Fibroblast of skin of right quadriceps (primary cell): ENCODE measurements at regions not wholly inside any gene's neighbourhood (a gene's known extent, or its start where the extent isn't known, plus 50 kb on each side); places are given as distances from the start of the nearest gene placed in this dataset.
"Not testable (repeated sequence)": the region's sequence is repeated elsewhere in the genome, so short reads cannot be mapped to it uniquely, and the experiment has no call there.

ENCODE experiments used
- DNase-seq: peaks from one replicate; pipeline ENCODE4 v3.0.0-alpha.2; 2013

DNA sequence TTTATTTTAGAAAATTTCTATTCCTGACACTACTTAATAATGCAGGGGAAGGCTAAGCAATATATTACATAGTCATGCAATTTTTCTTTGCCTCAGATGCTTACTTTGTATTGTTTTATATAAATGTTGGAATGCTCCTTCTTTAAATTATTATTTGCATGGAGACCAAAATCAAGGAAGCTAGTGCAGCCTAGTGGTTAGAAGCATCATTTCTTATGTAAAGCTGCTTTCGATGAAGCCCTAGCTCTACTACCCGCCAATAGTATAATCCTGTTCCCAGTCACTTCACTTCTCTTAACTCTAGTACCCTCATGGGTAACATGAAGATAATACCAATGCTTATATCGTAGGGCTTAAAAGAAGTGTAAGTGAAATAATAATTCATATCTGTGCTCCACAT, 198.9 kb downstream of the LRATD1 start:
- DNase-seq = no peak

DNA sequence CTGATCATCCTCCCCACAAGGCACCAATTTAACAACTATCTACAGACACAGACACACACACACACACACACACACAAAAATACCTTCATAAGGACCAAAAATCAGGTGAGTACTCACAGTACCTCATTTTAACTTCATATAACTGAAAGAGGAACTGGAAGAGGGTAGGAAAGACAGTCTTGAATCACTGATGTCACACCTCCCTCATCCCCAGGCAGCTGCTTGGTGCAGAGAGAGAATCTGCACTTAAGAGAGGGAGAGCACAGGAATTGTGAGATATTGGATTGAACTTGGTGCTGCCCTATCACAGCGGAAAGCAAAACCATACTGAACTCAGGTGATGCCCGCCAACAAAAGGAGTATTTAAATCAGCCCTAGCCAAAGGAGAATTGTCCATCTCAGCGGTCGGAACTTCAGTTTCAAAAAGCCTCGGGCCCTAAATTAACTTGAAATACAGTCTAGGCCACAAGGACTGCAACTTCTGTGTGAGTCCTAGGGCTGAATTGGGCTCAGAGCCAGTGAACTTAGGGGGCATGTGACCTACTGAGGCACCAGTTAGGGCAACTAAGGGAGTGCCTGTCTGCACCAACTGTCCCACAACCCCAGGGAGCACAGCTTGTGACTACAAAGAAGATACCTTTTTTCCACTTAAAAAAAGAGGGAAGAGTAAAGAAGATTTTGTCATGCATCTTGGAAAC, 211.1 kb downstream of the LRATD1 start:
- DNase-seq = no peak

DNA sequence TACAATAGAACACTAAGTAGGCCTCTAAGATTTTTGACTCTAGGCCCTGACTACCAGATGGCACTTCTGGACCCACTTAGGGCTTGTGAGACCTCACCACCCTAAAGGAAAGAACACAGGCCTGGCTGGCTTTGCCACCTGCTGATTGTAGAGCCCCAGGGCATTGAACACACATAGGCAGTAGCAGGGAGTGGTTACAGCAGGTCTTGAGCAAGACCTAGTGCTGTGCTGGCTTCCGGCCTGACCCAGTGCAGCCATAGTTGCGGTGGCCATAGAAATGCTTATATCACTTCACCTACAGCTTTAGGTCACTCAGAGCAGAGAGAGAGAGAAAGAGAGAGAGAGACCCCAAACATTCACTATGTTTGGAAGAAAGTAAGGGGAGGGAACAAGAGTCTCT, 223.2 kb downstream of the LRATD1 start:
- DNase-seq = no peak

DNA sequence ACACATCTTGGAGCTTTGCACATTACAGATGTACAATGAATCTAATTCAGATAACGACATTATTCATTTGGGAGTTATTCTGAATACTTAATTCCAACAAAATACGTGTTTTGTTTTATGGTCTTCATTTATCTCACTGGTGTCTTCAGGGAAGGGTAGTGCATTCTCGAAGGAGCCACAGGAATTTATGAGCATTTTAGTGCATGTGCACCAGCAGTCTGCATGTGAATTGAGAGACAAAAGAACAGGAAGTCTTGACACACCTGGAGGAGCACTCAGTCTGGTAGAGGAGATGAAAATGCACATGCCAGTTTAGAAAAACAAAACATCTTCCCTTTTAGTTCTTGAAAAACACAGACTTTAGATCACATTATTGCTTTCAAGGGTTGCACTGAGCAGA, 228.7 kb downstream of the LRATD1 start:
- DNase-seq = no peak

DNA sequence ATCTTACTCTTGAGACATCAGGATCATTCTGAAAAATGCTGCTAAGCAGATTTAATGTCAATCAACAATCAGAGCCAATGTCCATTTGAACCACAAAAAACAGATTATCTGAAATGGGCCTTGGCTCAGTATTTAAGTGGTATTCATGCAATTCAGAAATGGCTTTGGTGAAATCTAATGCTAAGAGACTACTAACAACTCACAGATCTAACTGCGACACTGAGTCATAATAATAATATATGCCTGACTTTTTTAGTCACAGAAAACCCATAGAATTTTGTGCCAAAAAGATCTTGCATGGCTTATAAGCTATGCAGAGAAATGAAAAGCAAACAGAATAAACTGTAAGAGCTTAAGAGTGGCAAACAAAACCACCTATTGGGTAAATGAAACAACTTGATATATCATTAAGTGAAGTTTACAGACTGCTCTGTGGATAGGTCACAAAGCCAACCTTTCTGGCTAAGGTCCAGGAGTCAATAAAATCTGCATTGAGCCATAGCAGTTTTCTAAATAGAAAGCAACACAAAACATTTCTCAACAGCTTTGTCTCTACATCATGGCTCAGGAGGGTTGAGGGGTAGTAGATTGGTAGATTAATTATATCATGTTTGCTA, 234.3 kb downstream of the LRATD1 start:
- peak; percentile 9 for DNase-seq

DNA sequence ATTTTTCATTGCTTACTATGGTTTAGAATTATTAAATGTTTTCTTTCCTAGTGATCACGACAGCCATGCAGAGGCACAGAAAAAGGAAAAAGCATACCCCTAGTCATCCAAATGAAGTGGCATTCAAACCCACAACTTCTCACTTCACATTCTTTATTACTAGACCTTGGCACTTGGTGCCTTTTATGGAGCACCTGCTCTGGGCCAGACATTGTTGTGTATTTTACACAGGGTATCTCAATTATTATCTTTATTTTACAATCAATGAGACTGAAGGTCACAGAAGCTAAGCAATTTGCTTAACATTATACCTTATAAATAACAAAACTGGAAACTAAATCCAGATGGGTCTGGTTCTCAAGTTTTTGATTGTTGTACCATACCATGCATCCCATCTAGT, 235.3 kb downstream of the LRATD1 start:
- no peak for DNase-seq

DNA sequence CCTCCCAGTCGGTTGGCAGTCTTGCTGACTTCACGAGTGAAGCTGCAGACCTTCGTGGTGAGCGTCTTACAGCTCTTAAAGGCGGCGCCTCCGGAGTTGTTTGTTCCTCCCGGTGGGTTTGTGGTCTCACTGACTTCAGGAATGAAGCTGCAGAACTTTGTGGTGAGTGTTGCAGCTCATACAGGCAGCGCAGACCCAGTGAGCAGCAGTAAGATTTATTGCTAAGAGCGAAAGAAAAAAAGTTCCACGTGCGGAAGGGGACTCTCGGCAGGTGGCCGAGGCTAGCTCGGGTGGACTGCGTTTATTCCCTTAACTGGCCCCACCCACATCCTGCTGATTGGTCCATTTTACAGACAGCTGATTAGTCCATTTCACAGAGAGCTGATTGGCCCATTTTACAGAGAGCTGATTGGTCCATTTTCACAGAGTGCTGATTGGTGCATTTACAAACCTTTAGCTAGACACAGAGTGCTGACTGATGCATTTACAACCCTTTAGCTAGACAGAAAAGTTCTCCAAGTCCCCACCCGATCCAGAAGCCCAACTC, 240.3 kb downstream of the LRATD1 start:
- no peak for DNase-seq

DNA sequence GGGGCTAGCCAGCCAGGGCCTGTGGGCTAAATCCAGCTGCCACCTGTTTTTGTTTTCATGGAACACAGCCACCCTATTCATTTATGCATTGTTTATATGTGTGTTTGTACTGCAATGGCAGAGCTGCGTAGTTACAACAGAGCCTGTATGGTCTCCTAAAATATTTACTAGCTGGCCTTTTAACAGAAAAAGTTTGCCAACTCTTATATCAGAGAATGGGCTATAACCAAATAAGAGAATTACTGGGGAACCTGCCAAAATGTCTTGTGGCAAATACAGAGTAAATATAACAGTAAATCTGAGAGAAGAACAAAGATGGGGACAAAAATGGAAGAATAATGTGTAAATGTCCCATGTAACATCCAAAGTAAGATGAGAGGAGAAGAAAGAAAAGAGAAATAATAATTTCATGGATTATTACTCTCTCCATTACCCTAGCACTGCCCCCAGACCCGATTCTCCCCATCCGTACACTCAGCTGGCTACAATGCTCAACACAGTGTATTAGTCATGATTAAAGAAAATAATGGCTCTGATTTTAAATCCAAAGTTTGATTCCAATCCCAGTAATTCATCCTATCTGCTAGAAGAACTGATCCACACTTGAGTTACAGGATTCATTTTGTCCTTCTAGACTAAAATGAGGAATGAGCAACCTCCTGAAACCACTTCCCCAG, 249.3 kb downstream of the LRATD1 start:
- no peak for DNase-seq

DNA sequence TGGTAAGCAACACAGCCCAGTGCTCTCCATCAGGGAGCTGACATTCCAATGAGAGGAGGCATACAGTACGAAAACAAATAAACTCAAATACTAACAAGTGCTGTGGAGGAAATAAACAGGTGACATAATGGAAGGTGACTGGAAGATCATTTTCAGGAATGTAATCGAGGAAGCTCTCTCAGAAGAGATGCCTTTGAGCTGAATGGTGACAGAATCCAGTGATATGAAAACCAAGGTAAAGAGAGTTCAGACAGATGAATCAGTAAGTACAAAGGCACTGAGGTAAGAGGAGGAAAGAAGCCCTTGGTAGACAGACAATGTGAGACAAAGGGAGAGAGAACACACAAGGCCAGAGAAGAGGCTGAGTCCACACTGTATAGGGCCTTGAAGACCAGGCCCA, 252.1 kb downstream of the LRATD1 start:
- no peak for DNase-seq

DNA sequence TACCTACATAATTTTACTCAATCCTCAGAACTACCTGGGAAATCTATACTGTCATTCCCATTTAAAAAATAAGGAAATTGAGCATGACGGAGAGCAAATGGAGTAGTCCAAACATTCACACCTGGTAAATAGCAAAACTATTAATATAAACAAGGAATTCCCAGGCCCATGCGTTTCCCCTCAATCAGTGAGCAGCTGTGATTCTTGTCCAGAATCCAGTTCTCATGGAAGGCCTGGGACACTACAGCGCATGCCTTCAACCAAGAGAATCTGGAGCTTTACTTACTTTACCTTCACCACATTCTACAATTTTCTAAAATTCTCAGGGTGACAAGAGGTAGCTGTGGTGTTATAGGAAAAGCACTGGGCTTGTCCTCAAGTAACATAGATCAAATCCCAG, 259.0 kb downstream of the LRATD1 start:
- DNase-seq = no peak

DNA sequence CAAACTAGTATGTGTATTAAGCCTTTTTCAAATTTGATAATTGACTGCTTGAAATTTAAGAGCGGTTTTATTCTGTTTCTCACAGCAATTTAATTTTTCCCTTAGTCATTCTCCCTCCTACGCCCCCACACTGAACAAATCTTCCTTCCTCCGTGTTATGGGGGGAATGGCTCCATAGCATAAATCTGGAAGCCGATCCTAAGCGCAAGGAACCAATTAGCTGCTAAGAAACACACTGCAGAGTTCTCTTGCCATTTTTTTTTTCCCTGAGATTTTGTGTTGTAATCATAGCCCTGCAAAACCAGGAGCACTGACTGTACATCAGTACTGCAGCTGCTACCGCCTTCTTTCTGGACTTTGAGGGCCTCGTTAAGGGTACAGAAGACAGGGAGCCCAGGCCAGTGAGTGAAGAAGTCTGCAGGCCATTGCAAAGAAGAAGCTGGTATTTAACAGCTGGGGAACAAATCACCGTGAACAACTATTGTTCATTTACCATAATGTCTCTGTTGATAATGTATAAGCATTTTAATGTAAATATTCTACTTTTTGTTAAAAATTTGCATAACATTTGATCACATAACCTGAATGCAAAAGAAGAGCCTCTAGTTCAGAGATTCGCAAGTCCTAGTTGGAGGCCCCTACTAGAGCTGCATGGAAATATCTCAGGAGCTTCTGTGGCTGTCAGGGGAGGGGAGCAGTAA, 264.0 kb downstream of the LRATD1 start:
- peak; percentile 53 for DNase-seq

DNA sequence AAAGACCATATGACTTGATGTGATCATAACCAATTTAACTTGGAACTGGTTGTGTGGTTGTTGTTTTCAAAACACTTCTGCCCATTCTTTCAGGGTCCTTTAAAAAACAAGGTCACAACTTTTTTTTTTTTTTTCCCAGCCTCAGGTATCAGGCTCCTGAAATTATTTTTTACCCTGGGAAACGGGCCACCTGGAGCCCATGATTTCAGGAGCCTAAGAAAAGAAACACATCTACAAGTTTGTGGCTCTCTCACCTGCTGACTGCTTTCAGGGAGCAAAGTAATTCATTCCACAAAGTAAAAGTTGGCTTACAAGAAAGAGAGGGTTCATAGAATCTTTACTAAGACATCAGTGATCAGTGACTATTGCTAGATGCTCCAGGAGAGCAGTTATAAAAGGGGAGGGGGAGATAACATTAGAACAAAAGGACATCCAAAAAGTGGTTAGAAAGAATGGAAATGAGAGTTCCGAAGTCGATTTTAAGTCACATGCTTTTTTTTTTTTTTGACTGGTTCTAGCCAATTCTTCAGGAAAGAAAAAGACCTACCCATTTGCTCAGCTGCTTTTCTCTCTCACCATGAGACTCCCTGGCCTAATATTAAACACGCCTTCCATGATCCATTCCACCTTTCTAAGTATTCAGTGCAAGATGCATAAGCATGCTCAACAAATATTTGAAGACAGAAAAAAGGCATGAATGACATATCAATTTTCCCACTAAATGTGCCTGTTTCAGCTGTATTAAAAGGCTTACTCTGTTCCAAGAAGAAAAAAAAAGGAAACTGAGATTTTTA, 267.3 kb downstream of the LRATD1 start:
- no peak for DNase-seq

DNA sequence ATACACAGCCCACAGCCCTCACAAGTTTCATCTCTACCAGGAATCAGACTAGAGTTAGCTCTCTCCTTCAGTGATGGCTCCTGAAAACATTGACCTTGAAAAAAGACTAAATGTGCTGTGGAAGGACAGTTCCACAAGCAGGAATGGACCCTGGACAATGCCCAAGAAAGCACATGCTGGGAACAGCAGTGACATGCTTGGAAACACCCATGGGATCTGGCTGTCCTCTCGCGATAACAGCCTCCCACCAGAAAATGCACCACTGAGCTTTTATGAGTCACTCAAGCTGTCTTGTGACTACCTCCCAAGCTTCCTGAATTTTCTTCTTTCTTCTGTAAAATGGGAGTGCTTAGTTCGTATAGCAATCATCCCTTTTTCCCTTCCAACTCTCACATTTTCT, 269.2 kb downstream of the LRATD1 start:
- DNase-seq = peak; percentile 31

DNA sequence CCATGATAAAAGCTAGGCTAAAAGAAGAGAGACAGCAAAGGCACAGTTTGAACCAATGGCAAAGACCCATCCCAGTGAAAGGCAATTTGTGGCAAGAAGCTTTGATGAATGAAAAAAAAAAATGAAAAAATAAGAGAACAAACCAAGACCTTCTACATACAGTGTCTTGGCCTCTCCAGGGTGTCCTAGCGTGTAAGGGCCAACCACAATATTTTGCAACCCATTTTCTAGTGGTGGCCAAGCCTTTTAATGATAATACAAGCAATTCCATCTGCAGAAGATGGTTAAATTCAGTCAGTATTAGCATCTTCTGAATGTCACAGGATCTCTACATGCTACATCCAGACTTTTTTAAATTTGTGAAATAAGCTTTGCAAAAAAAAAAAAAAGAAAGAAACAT, 270.4 kb downstream of the LRATD1 start:
- no peak for DNase-seq

DNA sequence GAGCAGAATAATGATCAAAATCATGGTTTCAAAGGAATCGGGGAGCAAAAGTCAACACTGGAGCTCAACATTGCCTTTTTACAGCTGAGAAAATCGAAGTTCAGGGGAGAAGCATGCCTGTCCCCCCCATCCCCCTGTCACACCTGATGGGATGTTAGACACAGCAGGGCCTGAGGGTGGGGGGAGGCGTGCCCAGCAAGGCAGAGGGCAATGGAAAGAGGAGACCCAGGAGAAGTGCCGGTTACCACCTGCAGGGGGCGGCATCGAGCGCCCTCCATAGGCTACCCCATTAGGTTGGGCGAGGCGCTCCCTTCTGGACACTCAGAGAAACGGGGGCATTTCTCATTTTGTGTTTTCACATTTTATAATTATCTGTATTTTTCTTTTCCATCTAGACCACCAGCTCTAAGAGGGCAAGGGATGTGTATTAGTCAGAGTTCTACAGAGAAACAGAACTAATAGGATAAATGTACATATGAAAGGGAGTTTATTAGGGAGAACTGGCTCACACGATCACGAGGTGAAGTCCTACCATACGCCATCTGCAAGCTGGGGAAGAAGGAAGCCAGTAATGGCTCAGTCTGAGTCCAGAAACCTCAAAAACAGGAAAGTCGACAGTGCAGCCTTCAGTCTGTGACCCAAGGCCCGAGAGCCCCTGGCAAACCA, 271.3 kb downstream of the LRATD1 start:
- DNase-seq = no peak

DNA sequence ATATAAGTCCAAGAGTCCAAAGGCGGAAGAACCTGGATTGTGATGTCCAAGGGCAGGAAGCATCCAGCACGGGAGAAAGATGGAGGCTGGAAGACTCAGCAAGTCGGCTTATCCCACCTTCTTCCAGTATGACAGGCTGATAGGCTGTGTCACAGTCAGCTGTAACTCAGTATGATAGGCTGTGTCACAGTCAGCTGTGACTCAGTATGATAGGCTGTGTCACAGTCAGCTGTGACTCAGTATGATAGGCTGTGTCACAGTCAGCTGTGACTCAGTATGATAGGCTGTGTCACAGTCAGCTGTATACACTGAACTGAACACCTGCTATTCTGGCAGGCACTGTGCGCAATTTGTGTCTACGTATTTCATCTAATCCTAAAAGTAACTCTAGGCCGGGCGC, 271.9 kb downstream of the LRATD1 start:
- DNase-seq = not testable (repeated sequence)

DNA sequence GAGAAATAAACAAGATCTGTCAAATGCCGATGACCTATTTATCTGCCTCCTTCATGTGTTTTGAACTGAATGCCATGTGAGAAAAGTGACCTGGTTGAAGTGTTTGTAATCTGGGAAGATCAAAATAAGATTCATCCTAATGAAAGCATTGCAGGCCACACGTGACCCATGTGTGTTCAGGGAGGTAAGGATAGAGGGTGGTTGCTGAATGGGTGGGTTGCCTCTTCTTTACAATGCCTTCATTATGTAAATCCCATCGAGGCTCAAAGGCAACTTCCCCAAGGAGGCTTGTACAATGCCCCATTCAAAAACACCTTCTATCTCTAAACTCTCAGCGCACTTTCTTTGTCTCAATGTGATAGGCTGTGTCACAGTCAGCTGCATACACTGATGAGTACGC, 273.1 kb downstream of the LRATD1 start:
- DNase-seq = no peak

DNA sequence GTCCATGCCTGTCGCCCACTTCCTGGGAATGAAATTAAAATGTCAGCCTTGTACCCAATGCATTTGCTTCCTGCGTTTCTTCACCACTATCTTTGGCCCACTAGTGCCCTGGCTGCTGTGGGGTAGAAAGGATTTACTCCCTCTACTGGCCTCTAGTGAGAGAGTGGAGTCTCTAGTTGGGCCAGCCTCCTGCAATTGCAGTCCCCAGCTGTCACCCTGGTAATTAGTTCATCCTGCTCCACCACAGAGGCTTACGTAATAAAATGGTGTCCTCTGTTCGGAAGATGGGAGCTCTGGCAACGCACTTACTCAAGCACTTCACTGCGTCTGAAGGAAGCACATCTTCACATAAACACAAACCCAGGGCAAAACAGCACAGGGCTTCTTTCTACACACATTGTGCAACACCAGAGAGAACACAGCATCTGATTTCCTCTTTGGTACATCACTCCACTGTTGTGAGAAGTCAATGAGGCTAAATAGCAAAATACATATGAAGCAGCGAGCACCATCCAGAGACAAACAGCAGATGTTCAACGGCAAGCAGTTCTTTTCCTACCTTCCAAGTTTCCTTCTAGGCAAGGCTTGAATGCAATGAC, 274.6 kb downstream of the LRATD1 start:
- peak; percentile 44 for DNase-seq

DNA sequence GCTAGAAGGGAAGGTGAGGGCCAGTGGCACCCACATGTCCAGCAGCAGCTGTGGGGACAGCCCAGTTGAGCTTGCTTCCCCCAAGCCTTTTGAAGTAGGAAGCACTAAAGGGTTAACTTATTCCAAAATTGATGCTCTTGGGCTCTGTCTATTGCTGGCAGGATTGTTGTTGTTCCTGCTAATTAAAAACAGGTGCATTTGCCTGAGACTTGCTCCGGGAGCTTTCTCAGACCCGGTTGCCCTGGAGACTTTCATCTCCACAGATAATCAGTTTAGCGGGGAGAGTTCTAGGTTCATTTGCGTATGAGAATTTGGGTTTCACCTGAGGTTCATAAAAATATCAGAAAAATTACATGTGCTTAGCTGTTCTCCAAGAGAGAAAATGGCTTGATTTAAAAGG, 277.3 kb downstream of the LRATD1 start:
- DNase-seq = peak; percentile 44

DNA sequence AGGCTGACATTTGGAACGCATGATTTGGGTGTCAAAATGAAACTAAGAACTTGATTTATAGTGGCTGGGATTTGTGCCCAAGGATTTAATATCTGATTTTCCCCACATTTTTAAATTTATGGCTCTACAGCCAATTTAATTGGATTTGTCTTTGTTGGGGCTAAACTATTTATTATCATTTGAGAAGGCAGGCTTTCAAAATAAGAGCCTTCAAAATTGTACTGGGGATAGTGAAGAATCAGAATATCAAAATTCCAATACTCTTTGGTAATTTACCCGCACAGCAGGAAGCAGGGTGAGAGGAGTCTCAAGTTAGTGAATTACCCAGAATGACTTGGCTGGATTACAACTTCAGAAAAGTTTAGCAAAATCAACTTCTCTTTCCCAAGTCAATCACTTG, 278.1 kb downstream of the LRATD1 start:
- DNase-seq = peak; percentile 66

DNA sequence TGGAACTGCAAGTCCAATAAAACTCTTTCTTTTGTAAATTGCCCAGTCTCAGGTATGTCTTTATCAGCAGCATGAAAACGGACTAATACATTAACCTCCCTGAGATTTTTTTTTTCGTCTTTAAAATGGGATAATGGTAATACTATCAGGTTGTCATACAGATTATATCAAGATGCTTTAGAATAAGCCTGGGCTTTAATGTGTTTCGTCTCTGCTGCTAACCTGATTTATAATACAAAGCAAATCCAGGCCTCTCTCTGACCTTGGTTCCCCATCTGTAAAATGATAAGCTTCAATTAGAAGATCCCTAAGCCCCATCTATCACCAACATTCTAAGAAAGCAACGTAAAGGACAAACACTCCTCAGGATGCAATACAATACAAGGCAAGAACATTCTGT, 283.5 kb downstream of the LRATD1 start:
- DNase-seq = no peak
